ENCODE measurements at regions not wholly inside any gene's neighbourhood (a gene's known extent, or its start where the extent isn't known, plus 50 kb on each side); places are given as distances from the start of the nearest gene placed in this dataset.

- TF ChIP-seq CTCF (IDR thresholded peaks at IDR 0.05) (no peak), POLR2AphosphoS5 (IDR thresholded peaks at IDR 0.05) (no peak), EP300 (IDR thresholded peaks at IDR 0.05) (no peak)
These were observed 582.6 kb upstream of the ACTRT1 start for GRCh38 chrX:128634754-128635153.
